ENCODE measurements at regions not wholly inside any gene's neighbourhood (a gene's known extent, or its start where the extent isn't known, plus 50 kb on each side); places are given as distances from the start of the nearest gene placed in this dataset.

GRCh38 chr4:107318078-107318477 lies 282.0 kb upstream of the DKK2 start:
- no peak for DNase-seq

GRCh38 chr4:107317611-107318010 lies 281.5 kb upstream of the DKK2 start:
- DNase-seq, result no peak

- no peak for DNase-seq
These were observed 279.5 kb upstream of the DKK2 start for GRCh38 chr4:107315584-107315983.

- no peak for DNase-seq
These were observed 278.0 kb upstream of the DKK2 start for GRCh38 chr4:107314156-107314555.

- DNase-seq, result no peak
These were observed 276.3 kb upstream of the DKK2 start for GRCh38 chr4:107312366-107312765.

GRCh38 chr4:107304699-107305286 lies 268.7 kb upstream of the DKK2 start:
- no peak for DNase-seq

- no peak for DNase-seq
These were observed 263.5 kb upstream of the DKK2 start for GRCh38 chr4:107299646-107300045.

GRCh38 chr4:107292979-107293378 lies 256.9 kb upstream of the DKK2 start:
- no peak for DNase-seq

- no peak for DNase-seq
These were observed 247.8 kb upstream of the DKK2 start for GRCh38 chr4:107283587-107284559.

GRCh38 chr4:107279733-107280132 lies 243.6 kb upstream of the DKK2 start:
- DNase-seq, result no peak

GRCh38 chr4:107278791-107279483 lies 242.8 kb upstream of the DKK2 start:
- no peak for DNase-seq

- DNase-seq, result no peak
These were observed 239.9 kb upstream of the DKK2 start for GRCh38 chr4:107276052-107276451.

GRCh38 chr4:107275225-107275624 lies 239.1 kb upstream of the DKK2 start:
- DNase-seq, result no peak

GRCh38 chr4:107270614-107271013 lies 234.5 kb upstream of the DKK2 start:
- no peak for DNase-seq

GRCh38 chr4:107269175-107269574 lies 233.1 kb upstream of the DKK2 start:
- no peak for DNase-seq

- no peak for DNase-seq
These were observed 229.7 kb upstream of the DKK2 start for GRCh38 chr4:107265859-107266258.

- DNase-seq, result no peak
These were observed 225.2 kb upstream of the DKK2 start for GRCh38 chr4:107261241-107261874.

- no peak for DNase-seq
These were observed 222.2 kb upstream of the DKK2 start for GRCh38 chr4:107258359-107258758.

GRCh38 chr4:107255596-107255995 lies 219.5 kb upstream of the DKK2 start:
- no peak for DNase-seq

- DNase-seq, result no peak
These were observed 219.0 kb upstream of the DKK2 start for GRCh38 chr4:107255114-107255513.

GRCh38 chr4:107253579-107254068 lies 217.5 kb upstream of the DKK2 start:
- DNase-seq, result no peak

GRCh38 chr4:107253090-107253489 lies 217.0 kb upstream of the DKK2 start:
- DNase-seq, result no peak
